LNCaP clone FGC (cell line): ENCODE measurements at regions not wholly inside any gene's neighbourhood (a gene's known extent, or its start where the extent isn't known, plus 50 kb on each side); places are given as distances from the start of the nearest gene placed in this dataset.
"Not testable (repeated sequence)": the region's sequence is repeated elsewhere in the genome, so short reads cannot be mapped to it uniquely, and the experiment has no call there.

Experiments
- DNase-seq: peaks from one replicate; pipeline ENCODE4 v3.0.0-alpha.2; 2011; ENCODE audit warnings: low read depth
- H3K4me3 ChIP-seq: 2 replicates; pipeline ENCODE4 v1.5.1; 2011; ENCODE audit warnings: mild to moderate bottlenecking, low read depth, low read length, control low read depth
- TF ChIP-seq, protein P1 (sequence below): IDR thresholded peaks from 2 replicates; pipeline ENCODE4 v1.5.1; 2012; ENCODE audit warnings: mild to moderate bottlenecking; ENCODE audit not compliant: control insufficient read depth, insufficient read depth; ENCODE audit errors: extremely low read depth

DNA sequence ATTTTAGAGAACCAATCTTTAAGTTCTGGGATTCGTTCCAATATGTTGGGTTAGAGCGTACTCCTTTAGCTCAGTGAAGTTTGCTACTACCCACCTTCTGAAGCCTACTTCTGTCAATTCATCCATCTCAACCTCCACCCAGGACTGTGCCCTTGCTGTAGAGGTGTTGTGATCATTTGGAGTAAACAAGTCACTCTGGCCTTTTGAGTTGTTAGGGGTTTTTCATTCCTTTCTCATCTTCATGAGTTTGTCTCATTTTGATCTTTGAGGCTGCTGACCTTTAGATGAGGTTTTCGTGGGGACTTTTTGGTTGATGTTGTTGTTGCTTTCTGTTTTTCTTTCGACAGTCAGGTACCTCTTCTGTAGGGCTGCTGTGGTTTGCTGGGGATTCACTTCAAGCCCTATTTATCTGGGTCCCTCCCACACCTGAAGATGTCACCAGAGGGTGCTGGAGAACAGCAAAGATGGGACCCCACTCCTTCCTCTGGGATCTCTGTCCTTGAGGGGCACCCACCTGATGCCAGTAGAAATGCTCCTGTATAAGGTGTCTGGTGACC, 158.4 kb downstream of the ANKRD36B start:
- not testable (repeated sequence) for DNase-seq, H3K4me3 ChIP-seq

DNA sequence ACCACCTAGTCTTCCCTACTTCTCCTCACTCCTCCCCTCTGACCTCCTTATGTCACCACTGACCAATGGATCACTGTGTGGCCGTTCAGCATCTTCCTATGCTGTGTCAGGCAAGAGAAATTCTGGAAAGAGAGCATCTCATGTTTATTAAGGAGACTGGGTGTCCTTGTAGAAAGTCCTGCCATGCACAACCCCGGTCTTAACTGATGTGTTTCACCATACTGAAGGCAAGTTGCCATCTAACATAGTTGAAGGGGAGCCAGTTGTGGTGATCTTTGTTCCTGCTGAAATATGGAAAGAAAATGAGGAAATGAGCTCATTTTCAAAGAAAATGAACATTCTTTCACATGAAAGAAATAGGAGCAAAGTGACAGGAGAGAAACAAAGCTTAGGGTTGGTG, 167.3 kb downstream of the ANKRD36B start:
- not testable (repeated sequence) for DNase-seq, H3K4me3 ChIP-seq

DNA sequence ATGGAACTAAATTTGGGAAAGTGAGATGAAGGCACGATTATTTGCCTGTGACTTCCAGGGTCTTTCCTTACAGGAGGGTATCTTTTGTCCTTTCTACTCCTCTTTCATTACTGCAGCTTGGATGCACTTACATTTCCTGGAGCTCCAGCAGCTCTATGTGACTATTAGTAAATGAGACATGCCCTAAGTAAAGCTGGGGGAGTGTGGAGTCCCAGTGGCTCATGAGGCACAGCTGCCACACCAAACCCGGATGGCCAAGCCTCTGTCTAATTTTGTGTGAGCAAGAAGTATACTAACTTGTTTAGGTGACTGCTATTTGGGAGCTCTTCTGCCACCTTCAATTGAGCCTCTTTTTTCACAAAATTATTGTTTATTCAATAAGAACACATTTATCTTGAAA, 183.3 kb downstream of the ANKRD36B start:
- not testable (repeated sequence) for DNase-seq

DNA sequence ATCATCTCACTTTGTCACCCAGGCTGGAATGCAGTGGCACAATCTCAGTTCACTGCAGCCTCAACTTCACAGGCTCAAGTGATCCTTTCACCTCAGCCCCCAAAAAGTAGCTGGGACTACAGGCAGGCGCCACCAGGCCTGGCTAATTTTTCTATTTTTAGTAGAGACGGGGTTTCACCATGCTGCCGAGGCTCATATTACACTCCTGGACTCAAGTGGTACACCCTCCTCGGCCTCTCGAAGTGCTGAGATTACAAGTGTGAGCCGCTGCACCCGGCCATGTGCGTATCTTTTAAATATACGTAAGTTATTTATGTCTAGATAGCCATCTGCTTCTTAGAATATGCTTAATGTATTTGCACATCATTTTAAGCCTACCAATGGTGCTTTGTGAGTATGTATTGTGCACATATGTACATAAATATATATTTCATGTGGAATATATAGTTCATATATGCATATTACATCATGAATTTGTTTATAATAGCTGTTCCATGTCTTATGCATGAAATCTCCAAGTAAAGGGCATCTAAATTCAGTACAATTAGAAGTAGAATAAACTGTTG, 184.4 kb downstream of the ANKRD36B start:
- DNase-seq, H3K4me3 ChIP-seq: not testable (repeated sequence)

More for the DNA sequence above, 183.3 kb downstream of the ANKRD36B start:
- H3K4me3 ChIP-seq = not testable (repeated sequence)

DNA sequence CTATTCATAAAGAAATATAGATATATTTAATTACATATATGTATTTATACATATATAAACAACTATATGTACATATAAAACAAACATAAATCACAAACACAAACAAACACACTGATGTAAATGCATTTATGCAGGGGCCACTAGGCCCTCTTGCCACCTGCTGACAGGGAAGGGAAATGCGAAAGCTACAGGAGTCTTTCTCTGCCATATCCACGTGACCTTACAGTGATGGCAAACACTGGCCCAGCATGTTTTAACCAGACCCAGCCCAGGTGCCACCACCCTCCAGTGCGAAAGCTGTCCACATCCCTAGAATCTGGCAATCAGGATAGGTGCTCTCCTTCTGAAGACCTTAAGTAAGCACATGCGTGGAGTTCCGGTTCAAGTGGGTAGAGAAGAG, 187.0 kb downstream of the ANKRD36B start:
- not testable (repeated sequence) for H3K4me3 ChIP-seq, DNase-seq

DNA sequence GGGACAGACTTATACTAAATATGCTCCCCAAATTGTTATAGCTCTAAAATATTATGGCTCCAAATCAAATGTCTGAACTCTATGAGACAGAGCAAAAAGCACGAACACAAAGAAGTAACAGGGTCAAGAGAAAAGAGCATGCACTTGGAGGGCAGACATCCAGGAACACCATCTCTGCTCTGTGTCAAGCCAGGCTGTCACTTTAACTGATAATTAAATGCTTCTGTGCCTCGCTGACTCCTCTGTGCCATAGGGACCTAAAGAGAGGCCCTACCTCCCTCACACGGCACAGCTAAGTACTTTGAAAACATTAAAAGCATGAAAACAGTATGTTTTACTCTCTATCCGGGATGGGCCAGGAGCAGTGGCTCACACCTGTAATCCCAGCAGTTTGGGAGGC, 194.0 kb downstream of the ANKRD36B start:
- not testable (repeated sequence) for H3K4me3 ChIP-seq, DNase-seq

DNA sequence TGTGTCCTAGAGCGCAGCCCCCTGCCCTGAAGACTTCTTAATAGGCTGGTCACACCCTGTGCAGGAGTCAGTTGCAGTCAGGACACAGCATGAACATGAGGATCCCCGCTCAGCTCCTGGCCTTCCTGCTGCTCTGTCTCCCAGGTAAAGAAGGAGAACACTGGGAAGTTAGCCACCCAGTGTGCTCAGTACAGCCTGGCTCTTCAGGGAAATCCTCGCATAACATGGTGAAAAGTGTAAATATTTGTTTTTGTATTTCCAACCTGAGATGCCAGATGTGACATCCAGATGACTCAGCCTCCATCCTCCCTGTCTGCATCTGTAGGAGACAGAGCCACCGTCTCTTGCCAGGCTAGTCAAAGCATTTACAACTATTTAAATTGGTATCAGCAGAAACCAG, 203.9 kb downstream of the ANKRD36B start:
- not testable (repeated sequence) for DNase-seq, H3K4me3 ChIP-seq

DNA sequence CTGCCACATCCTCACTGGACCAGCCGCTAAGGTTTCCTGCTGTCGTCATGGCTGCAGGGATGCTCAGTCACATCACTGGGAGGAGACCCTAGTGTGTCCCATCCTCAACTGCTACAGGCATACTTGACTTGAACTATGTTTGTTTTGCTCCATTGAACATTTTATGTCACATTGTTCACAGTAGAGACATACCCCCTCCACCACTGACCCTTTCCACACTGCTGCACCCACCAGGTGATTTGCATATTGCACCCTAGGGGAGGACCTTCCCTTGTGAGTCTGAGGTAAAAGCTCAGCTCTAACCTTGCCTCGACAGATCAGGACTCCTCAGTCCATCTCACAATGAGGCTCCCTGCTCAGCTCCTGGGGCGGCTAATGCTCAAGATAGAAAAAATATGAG, 213.8 kb downstream of the ANKRD36B start:
- DNase-seq, H3K4me3 ChIP-seq: not testable (repeated sequence)

DNA sequence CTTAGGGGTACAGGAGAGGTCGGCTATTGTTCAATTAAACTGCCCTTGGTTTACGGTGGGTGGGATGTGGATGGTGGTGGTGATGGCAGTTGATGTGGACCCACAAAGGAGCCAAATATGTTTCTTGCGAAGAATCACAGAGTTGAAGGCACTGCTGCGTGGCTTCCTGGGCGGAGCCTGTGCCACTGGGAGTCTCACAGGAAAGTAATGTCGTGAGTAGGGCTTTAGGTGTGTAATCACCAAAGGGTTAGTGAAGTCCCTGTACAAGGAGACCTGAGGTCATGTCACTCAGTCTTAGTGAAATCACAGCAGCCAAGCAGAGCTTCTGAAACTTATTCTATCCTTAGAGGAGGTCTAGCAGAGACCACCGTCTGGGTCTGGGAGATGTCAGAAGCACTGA, 215.3 kb downstream of the ANKRD36B start:
- DNase-seq, H3K4me3 ChIP-seq: not testable (repeated sequence)

DNA sequence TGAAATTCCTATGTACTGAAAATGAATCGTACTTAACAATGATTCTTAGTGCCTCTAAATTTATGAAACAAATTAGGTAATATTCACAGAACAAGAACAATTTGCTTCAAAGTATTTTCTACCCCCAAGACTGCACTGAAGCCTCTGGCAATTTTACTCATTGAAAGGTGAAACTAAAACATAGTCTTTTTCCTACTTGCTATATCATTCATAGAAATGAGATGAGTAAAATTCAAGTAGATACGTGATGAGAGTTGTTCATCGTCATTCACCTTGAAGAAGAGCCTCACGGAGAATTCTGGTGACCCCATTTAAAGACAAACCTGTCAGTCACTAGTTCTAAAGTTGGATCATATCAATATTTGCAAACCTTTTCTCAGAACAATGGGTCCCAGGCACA, 226.5 kb downstream of the ANKRD36B start:
- not testable (repeated sequence) for H3K4me3 ChIP-seq, DNase-seq

DNA sequence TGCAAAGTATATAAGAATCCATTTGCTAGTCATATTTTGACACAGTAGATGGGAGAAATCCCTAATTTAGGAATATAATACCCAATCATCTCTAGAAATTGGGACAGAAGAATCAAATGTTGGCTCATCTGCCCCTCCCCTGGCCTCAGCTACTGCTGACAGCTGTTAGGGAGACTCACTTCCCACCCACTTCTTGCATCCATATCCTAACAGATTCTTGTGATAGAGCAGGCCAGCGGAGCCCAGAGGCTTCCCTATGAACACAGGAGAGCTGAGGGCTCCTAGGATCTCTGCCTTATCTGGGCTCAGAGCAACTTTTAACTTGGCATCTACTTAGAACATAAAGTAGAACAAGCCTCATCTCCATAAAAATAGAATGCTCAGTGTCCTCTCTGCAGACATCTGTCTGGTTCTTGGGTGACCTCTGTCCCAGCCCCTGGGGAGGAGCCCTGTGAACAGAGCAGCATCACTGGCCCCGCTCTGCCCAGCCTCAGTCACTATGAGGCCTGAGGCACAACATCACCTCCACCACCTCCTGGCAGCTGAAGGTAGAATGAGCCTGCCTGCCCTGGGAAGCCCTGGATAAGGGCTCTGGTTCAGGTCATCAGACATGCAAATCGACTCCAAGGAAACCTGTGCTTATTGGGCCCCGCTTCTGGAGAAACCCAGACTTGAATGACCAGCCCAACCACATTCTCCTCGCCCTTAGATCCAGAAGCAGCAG, 229.7 kb downstream of the ANKRD36B start:
- TF ChIP-seq, protein P1, sequence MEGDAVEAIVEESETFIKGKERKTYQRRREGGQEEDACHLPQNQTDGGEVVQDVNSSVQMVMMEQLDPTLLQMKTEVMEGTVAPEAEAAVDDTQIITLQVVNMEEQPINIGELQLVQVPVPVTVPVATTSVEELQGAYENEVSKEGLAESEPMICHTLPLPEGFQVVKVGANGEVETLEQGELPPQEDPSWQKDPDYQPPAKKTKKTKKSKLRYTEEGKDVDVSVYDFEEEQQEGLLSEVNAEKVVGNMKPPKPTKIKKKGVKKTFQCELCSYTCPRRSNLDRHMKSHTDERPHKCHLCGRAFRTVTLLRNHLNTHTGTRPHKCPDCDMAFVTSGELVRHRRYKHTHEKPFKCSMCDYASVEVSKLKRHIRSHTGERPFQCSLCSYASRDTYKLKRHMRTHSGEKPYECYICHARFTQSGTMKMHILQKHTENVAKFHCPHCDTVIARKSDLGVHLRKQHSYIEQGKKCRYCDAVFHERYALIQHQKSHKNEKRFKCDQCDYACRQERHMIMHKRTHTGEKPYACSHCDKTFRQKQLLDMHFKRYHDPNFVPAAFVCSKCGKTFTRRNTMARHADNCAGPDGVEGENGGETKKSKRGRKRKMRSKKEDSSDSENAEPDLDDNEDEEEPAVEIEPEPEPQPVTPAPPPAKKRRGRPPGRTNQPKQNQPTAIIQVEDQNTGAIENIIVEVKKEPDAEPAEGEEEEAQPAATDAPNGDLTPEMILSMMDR = no peak
- H3K4me3 ChIP-seq = no peak overlapping the region
- DNase-seq = peak; percentile 21

DNA sequence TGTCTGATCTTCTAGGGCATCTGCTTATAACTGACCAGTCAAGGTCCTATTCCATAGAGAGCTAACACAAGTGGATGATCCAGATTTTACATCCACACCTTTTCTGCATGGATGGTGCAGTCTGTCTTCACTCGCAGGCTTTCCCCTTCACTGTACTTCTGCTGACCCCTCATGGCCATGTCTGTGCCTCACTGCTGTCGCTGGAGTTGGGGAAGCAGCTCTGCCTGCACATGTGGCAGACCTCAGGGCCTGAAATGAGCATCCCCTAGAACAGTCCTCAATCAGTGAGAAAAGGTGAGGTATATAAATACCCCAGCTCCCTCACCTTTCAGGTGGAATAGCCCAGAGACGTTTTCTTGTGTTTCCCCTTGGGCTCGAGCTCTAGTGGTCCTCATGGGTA, 233.8 kb downstream of the ANKRD36B start:
- TF ChIP-seq, protein P1 = no peak
- DNase-seq = no peak
- no peak overlapping the region for H3K4me3 ChIP-seq
